GM06990 (cell line): ENCODE measurements at regions not wholly inside any gene's neighbourhood (a gene's known extent, or its start where the extent isn't known, plus 50 kb on each side); places are given as distances from the start of the nearest gene placed in this dataset.

Experiments
- DNase-seq: peaks from one replicate; pipeline ENCODE4 v3.0.0-alpha.2; 2011; ENCODE audit not compliant: insufficient read length; ENCODE audit errors: extremely low read depth
- H3K27me3 ChIP-seq: replicated peaks from 2 replicates; pipeline ENCODE4 v1.6.0; 2011; ENCODE audit warnings: low read length; ENCODE audit not compliant: control insufficient read depth, insufficient read depth
- H3K36me3 ChIP-seq: 2 replicates; pipeline ENCODE4 v1.5.1; 2011; ENCODE audit warnings: low read length; ENCODE audit not compliant: control insufficient read depth, insufficient read depth
- H3K4me3 ChIP-seq: replicated peaks from 2 replicates; pipeline ENCODE4 v1.5.1; 2011; ENCODE audit warnings: low read depth, mild to moderate bottlenecking, control low read depth, low read length
- CTCF ChIP-seq: IDR thresholded peaks from 2 replicates; pipeline ENCODE4 v1.5.1; 2011; ENCODE audit warnings: low read length, control low read depth, mild to moderate bottlenecking, inconsistent platforms; ENCODE audit not compliant: insufficient read depth, poor library complexity, severe bottlenecking

GRCh38 chr1:164477343-164477742 is 81.6 kb upstream of the PBX1 start:
- no peak for DNase-seq
- Histone ChIP-seq H3K36me3 (no peaks in the 10 kb centered on the region), H3K4me3 (no peak overlapping the region), H3K27me3 (no peaks in the 10 kb centered on the region)
- no peak for TF ChIP-seq CTCF

- TF ChIP-seq CTCF, result no peak
- H3K27me3 ChIP-seq, result no peaks in the 10 kb centered on the region
- no peaks in the 10 kb centered on the region for H3K36me3 ChIP-seq
- H3K4me3 ChIP-seq, result no peak overlapping the region
- DNase-seq, result no peak
Observed at GRCh38 chr1:164479242-164479641, 79.7 kb upstream of the PBX1 start.

GRCh38 chr1:164480285-164480907 is 78.6 kb upstream of the PBX1 start:
- H3K36me3 ChIP-seq, result no peaks in the 10 kb centered on the region
- no peaks in the 10 kb centered on the region for H3K27me3 ChIP-seq
- no peak for TF ChIP-seq CTCF
- H3K4me3 ChIP-seq, result no peak overlapping the region
- no peak for DNase-seq

GRCh38 chr1:164495905-164496304 is 63.1 kb upstream of the PBX1 start:
- no peak for DNase-seq
- H3K4me3 ChIP-seq, result no peak overlapping the region
- no peak for TF ChIP-seq CTCF
- H3K36me3 ChIP-seq, result no peaks in the 10 kb centered on the region
- H3K27me3 ChIP-seq, result no peaks in the 10 kb centered on the region

- DNase-seq, result no peak
- Histone ChIP-seq H3K36me3 (no peaks in the 10 kb centered on the region), H3K27me3 (no peaks in the 10 kb centered on the region), H3K4me3 (no peak overlapping the region)
- TF ChIP-seq CTCF, result no peak
Observed at GRCh38 chr1:164498792-164499191, 60.2 kb upstream of the PBX1 start.

- H3K27me3 ChIP-seq, result no peaks in the 10 kb centered on the region
- no peak overlapping the region for H3K4me3 ChIP-seq
- H3K36me3 ChIP-seq, result no peaks in the 10 kb centered on the region
- DNase-seq, result no peak
- TF ChIP-seq CTCF, result no peak
Observed at GRCh38 chr1:164504749-164505148, 54.2 kb upstream of the PBX1 start.
